K562 (cell line): ENCODE measurements at regions not wholly inside any gene's neighbourhood (a gene's known extent, or its start where the extent isn't known, plus 50 kb on each side); places are given as distances from the start of the nearest gene placed in this dataset.

Source experiments
- ATAC-seq: fragments of 200-7000 bp; cut with Tn5 transposase; 3 replicates; pipeline ENCODE4 v1.9.1; 2020; ENCODE audit warnings: moderate library complexity
- BruUV-seq: library from RNA; stranded (reverse); fragments of 400-500 nt; replicated peaks from 2 replicates; lab custom pipeline; 2021; lab: Mats Ljungman, UMichigan
- CTCF ChIA-PET: fragments of 300-600 bp; formaldehyde crosslinking; extraction: SDS; loops from one replicate; lab custom pipeline; 2021; ENCODE audit warnings: low intra/inter-chr PET ratio; lab: Yijun Ruan, JAX
- POLR2A ChIA-PET: fragments of 300-600, 350-650 bp; sonication (Branson Sonifier 250); formaldehyde crosslinking; extraction: SDS; loops from one replicate; lab custom pipeline; 2021; ENCODE audit warnings: antibody characterized with exemption, inconsistent platforms; lab: Yijun Ruan, JAX
- DNase-seq, 4 experiments: peaks; one replicate each; pipeline versions ENCODE4 v3.0.0 to v3.0.0-alpha.2; 2011 to 2018; ENCODE audit warnings: low spot score in 3 of 4, mixed read lengths in 3 of 4; ENCODE audit errors: extremely low read depth in 1 of 4
- FAIRE-seq: peaks from 2 replicates; lab custom pipeline; 2011; peaks lifted over from hg19 to GRCh38; lab: Jason Lieb, UNC
- H2AFZ ChIP-seq: 2 replicates; pipeline ENCODE4 v1.6.0; 2011; ENCODE audit warnings: low read depth, low read length, control low read depth, inconsistent platforms
- H3K27ac ChIP-seq: fragments of 200-600 bp; 3 replicates; pipeline ENCODE4 v1.8.0; 2011; ENCODE audit warnings: low read depth, mild to moderate bottlenecking, control low read depth, inconsistent platforms, low read length, moderate library complexity, mixed read lengths; ENCODE audit errors: extremely low read depth
- H3K27me3 ChIP-seq, 2 experiments: fragments of 300-600 bp in 1 of 2; 2 replicates in 1 of 2; 3 replicates in 1 of 2; pipeline versions ENCODE4 v1.6.0 to v1.8.0; 2011; ENCODE audit warnings: inconsistent platforms in 2 of 2, low read length in 2 of 2, mild to moderate bottlenecking in 1 of 2, mixed read lengths in 1 of 2, moderate library complexity in 1 of 2; ENCODE audit not compliant: control insufficient read depth in 2 of 2, insufficient read depth in 2 of 2
- H3K36me3 ChIP-seq: fragments of 300-600 bp; 3 replicates; pipeline ENCODE4 v1.8.0; 2011; ENCODE audit warnings: mild to moderate bottlenecking, low read length, inconsistent platforms; ENCODE audit not compliant: control insufficient read depth, insufficient read depth
- H3K4me1 ChIP-seq, 2 experiments: fragments of 200-600 bp in 1 of 2; replicated peaks in 1 of 2; 2 replicates in 1 of 2; 3 replicates in 1 of 2; pipeline versions ENCODE4 v1.5.1 to v1.8.0; 2011; ENCODE audit warnings: inconsistent platforms in 2 of 2, low read length in 2 of 2, mild to moderate bottlenecking in 1 of 2, mixed read lengths in 1 of 2, moderate library complexity in 1 of 2; ENCODE audit not compliant: control insufficient read depth in 2 of 2, insufficient read depth in 2 of 2
- H3K4me2 ChIP-seq: 2 replicates; pipeline ENCODE4 v1.6.1; 2011; ENCODE audit warnings: low read length, control low read depth, inconsistent platforms, mixed read lengths; ENCODE audit not compliant: insufficient read depth
- H3K4me3 ChIP-seq: fragments of 200-600 bp; sonication (generic), shearing (Covaris generic); 2 replicates; pipeline ENCODE4 v1.5.1; 2016; ENCODE audit warnings: control low read depth, inconsistent platforms
- H3K79me2 ChIP-seq: fragments of 200-600 bp; 3 replicates; pipeline ENCODE4 v1.8.0; 2011; ENCODE audit warnings: low read length, inconsistent platforms; ENCODE audit not compliant: control insufficient read depth, insufficient read depth
- H3K9ac ChIP-seq, 2 experiments: 2 replicates each; pipeline versions ENCODE4 v1.6.0 to v1.6.1; 2011; ENCODE audit warnings: low read depth in 2 of 2, low read length in 2 of 2, control low read depth in 1 of 2, inconsistent platforms in 1 of 2, mild to moderate bottlenecking in 1 of 2, mixed read lengths in 1 of 2; ENCODE audit not compliant: insufficient read depth in 1 of 2
- H3K9me1 ChIP-seq: one replicate; pipeline ENCODE4 v1.6.0; 2011; ENCODE audit warnings: inconsistent platforms, mild to moderate bottlenecking, low read length, moderate library complexity; ENCODE audit not compliant: control insufficient read depth, insufficient read depth
- H3K9me3 ChIP-seq: replicated peaks from 2 replicates; pipeline ENCODE4 v1.5.1; 2011; ENCODE audit warnings: low read depth, low read length, inconsistent platforms; ENCODE audit not compliant: control insufficient read depth, insufficient read depth
- H4K20me1 ChIP-seq: replicated peaks from 2 replicates; pipeline ENCODE4 v1.6.1; 2011; ENCODE audit warnings: low read length, inconsistent platforms, mixed read lengths; ENCODE audit not compliant: control insufficient read depth, insufficient read depth
- CBFA2T2 ChIP-seq: fragments of 450-650 bp; conservative IDR thresholded peaks from 2 replicates; pipeline ENCODE4 v1.6.1; 2017; ENCODE audit warnings: mild to moderate bottlenecking
- FOXP4 ChIP-seq: sonication (generic); formaldehyde crosslinking; IDR thresholded peaks from 2 replicates; pipeline ENCODE4 v1.8.0; 2022; ENCODE audit warnings: mild to moderate bottlenecking, missing genetic modification reagents, borderline replicate concordance
- ILK ChIP-seq: fragments of 450-650 bp; IDR thresholded peaks from 2 replicates; pipeline ENCODE4 v1.6.1; 2016; ENCODE audit warnings: missing genetic modification characterization, low read depth, mild to moderate bottlenecking, missing compliant biosample characterization, moderate library complexity, borderline replicate concordance
- NFIC ChIP-seq: fragments of 450-650 bp; IDR thresholded peaks from 2 replicates; pipeline ENCODE4 v1.6.1; 2017; ENCODE audit warnings: mild to moderate bottlenecking, inconsistent platforms
- PATZ1 ChIP-seq: fragments of 250-450 bp; sonication (Bioruptor Pico); IDR thresholded peaks from 2 replicates; pipeline ENCODE4 v1.5.0; 2020; ENCODE audit warnings: mild to moderate bottlenecking, borderline replicate concordance
- PREB ChIP-seq: sonication (generic); formaldehyde crosslinking; IDR thresholded peaks from 2 replicates; pipeline ENCODE4 v1.8.1; 2023; ENCODE audit warnings: mild to moderate bottlenecking, missing genetic modification reagents
- TCF7 ChIP-seq: sonication (generic); IDR thresholded peaks from 2 replicates; pipeline ENCODE4 v1.6.1; 2016; ENCODE audit warnings: antibody characterized with exemption, borderline replicate concordance
- ZNF184 ChIP-seq: sonication (generic); formaldehyde crosslinking; IDR thresholded peaks from 2 replicates; pipeline ENCODE4 v1.5.0; 2020; ENCODE audit warnings: missing genetic modification reagents
- ZNF717 ChIP-seq: fragments of 250-450 bp; sonication (Bioruptor Pico); IDR thresholded peaks from 2 replicates; pipeline ENCODE4 v1.5.0; 2021
- WGBS: fragments of 100-300 bp; shearing (Covaris generic); methylation state at CpG from one replicate; pipeline ENCODE4 v1.1.6; 2016; ENCODE audit warnings: low coverage, mixed read lengths; ENCODE audit not compliant: insufficient coverage; ENCODE audit errors: missing lambda C conversion rate; 5-methylcytosine and 5-hydroxymethylcytosine counted together
- in situ Hi-C: fragments of 300-500 bp; cut with MboI; formaldehyde crosslinking; loops from 4 replicates; pipeline ENCODE4 v1.15.0; 2018; ENCODE audit warnings: inconsistent platforms, mixed read lengths
- intact Hi-C: fragments of 100-400 bp; cut with micrococcal nuclease; formaldehyde crosslinking; loops from 2 replicates; pipeline ENCODE4 v1.14.2; 2022
- TF ChIP-seq, protein P1 (sequence below): sonication (generic); formaldehyde crosslinking; IDR thresholded peaks from 2 replicates; pipeline ENCODE4 v1.8.0; 2022; ENCODE audit warnings: missing genetic modification reagents, mild to moderate bottlenecking, borderline replicate concordance

DNA sequence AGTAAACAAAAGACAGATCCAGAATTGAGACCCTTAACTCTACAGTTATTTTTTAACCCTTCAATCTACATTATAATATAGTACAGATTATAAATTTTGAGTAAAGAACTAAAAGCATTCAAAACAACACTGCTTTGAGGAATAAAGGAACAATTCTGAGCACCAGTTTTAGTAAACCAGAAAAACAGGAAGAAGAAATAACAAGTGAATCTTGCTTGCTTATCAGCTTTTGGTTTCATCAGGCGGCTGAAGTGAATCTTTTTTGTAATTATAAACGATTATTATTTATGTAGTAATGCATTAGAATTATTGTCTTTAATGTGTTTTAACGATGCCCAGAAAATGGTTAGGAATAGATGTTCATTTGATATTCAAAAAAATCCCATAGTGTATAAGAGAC, 305.4 kb downstream of the ARAP2 start (continued):
- TF ChIP-seq PATZ1 (CRISPR knock-in tag) (no peak), TCF7 (no peak), ZNF184 (CRISPR knock-in tag) (no peak), ILK (no peak)
- TF ChIP-seq, protein P1, sequence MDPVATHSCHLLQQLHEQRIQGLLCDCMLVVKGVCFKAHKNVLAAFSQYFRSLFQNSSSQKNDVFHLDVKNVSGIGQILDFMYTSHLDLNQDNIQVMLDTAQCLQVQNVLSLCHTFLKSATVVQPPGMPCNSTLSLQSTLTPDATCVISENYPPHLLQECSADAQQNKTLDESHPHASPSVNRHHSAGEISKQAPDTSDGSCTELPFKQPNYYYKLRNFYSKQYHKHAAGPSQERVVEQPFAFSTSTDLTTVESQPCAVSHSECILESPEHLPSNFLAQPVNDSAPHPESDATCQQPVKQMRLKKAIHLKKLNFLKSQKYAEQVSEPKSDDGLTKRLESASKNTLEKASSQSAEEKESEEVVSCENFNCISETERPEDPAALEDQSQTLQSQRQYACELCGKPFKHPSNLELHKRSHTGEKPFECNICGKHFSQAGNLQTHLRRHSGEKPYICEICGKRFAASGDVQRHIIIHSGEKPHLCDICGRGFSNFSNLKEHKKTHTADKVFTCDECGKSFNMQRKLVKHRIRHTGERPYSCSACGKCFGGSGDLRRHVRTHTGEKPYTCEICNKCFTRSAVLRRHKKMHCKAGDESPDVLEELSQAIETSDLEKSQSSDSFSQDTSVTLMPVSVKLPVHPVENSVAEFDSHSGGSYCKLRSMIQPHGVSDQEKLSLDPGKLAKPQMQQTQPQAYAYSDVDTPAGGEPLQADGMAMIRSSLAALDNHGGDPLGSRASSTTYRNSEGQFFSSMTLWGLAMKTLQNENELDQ (CRISPR knock-in tag): no peak
- TF ChIP-seq, all 486 proteins: peak for 0

DNA sequence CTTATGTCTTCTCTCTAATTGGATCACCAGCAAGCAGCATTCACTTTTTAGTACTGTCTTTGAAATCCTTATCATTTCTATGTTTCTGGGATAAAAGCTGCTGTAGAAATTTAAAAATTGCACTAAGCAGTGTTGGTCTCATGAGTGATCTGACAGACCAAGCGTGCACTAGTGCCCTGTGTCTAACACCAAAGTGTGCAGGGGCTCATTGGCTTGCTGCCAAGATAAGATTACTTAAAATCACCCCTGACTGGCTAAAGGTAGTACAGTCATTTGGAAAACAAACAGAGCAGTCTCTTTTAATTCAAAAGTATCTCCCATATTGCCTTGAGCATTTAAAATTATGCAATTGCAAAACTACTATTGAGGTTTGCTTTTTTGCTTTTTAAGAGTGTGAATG, 304.6 kb downstream of the ARAP2 start:
- Histone ChIP-seq H3K4me3 (no peak overlapping the region), H2AFZ (no peak overlapping the region), H3K9me3 (no peaks in the 10 kb centered on the region), H3K4me1 (no peaks in the 10 kb centered on the region), H4K20me1 (no peaks in the 10 kb centered on the region), H3K4me2 (no peak overlapping the region), H3K27ac (no peak overlapping the region), H3K9ac (no peak overlapping the region), H3K9me1 (no peaks in the 10 kb centered on the region), H3K36me3 (no peaks in the 10 kb centered on the region), H3K27me3 (no peaks in the 10 kb centered on the region), H3K79me2 (no peaks in the 10 kb centered on the region)
- BruUV-seq: no TSS peak
- TF ChIP-seq ZNF717 (CRISPR knock-in tag) (no peak), NFIC (peak; percentile 23; the same call in 1 of the 2 replicates), PREB (CRISPR knock-in tag) (no peak), FOXP4 (CRISPR knock-in tag) (no peak), CBFA2T2 (no peak)
- FAIRE-seq (no peak), DNase-seq (no peak), ATAC-seq (no peak)
- ChIA-PET POLR2A (no interaction called here), CTCF (no interaction called here)
- 0% methylated on average over 1 of the region's 1 CpG for WGBS
- in situ Hi-C loops (no loop called here), intact Hi-C loops (no loop called here)
